HG02885 (cell line): ENCODE measurements at regions not wholly inside any gene's neighbourhood (a gene's known extent, or its start where the extent isn't known, plus 50 kb on each side); places are given as distances from the start of the nearest gene placed in this dataset.

Experiments
- ATAC-seq: cut with Tn5 transposase; IDR thresholded peaks from one replicate; pipeline ENCODE4 v1.9.1; 2021; ENCODE audit warnings: mild to moderate bottlenecking; ENCODE audit not compliant: unreplicated experiment, poor library complexity

GRCh38 chr5:67337751-67338150 is 141.2 kb upstream of the CD180 start:
- ATAC-seq: no peak

- no peak for ATAC-seq
These were observed 138.8 kb upstream of the CD180 start for GRCh38 chr5:67335426-67335825.

- ATAC-seq: no peak
These were observed 137.8 kb upstream of the CD180 start for GRCh38 chr5:67334373-67334772.

- ATAC-seq: no peak
These were observed 136.6 kb upstream of the CD180 start for GRCh38 chr5:67333171-67333570.

GRCh38 chr5:67331296-67331925 is 134.8 kb upstream of the CD180 start:
- ATAC-seq: no peak

- ATAC-seq: no peak
These were observed 123.5 kb upstream of the CD180 start for GRCh38 chr5:67319935-67320725.

- ATAC-seq: no peak
These were observed 122.1 kb upstream of the CD180 start for GRCh38 chr5:67318746-67319145.

GRCh38 chr5:67317603-67318002 is 121.0 kb upstream of the CD180 start:
- ATAC-seq: no peak

GRCh38 chr5:67316695-67317094 is 120.1 kb upstream of the CD180 start:
- ATAC-seq: no peak

GRCh38 chr5:67315082-67315989 is 118.7 kb upstream of the CD180 start:
- no peak for ATAC-seq

- no peak for ATAC-seq
These were observed 115.1 kb upstream of the CD180 start for GRCh38 chr5:67311701-67312100.

GRCh38 chr5:67311208-67311607 is 114.6 kb upstream of the CD180 start:
- no peak for ATAC-seq

GRCh38 chr5:67310740-67311139 is 114.1 kb upstream of the CD180 start:
- ATAC-seq: no peak

- ATAC-seq: no peak
These were observed 113.6 kb upstream of the CD180 start for GRCh38 chr5:67310169-67310568.

GRCh38 chr5:67308988-67309688 is 112.5 kb upstream of the CD180 start:
- ATAC-seq: no peak

GRCh38 chr5:67306965-67307607 is 110.5 kb upstream of the CD180 start:
- ATAC-seq: no peak

GRCh38 chr5:67305913-67306710 is 109.5 kb upstream of the CD180 start:
- no peak for ATAC-seq

GRCh38 chr5:67305401-67305800 is 108.8 kb upstream of the CD180 start:
- no peak for ATAC-seq

GRCh38 chr5:67303356-67303755 is 106.8 kb upstream of the CD180 start:
- no peak for ATAC-seq
